Suppressor macrophage treated with lipopolysaccharide for 4 hours (primary cell): ENCODE measurements at regions not wholly inside any gene's neighbourhood (a gene's known extent, or its start where the extent isn't known, plus 50 kb on each side); places are given as distances from the start of the nearest gene placed in this dataset.

Experiments used
- DNase-seq: peaks from one replicate; pipeline ENCODE4 v3.0.0-alpha.2; 2020

- no peak for DNase-seq
These were observed 107.4 kb upstream of the ADGRF1 start for GRCh38 chr6:47149554-47149953.

DNA sequence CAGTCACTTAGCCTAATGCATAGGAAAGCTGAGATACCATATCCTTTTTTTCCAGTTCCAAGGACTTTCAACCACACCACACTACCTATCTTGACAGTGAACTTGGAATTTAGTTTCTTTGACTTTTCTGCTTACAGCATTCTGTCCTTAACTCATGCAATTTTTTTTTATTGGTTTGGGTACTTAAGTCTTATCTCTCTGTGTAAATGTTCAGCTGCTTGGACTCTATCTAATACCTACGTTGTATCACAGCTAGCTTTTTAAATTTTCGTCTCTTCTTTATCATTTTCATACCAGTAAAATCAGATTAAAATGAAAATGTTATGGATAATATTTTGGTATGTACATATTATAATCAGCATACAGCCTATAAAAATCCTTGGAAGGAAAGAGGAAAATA, 106.9 kb upstream of the ADGRF1 start:
- DNase-seq: no peak

DNA sequence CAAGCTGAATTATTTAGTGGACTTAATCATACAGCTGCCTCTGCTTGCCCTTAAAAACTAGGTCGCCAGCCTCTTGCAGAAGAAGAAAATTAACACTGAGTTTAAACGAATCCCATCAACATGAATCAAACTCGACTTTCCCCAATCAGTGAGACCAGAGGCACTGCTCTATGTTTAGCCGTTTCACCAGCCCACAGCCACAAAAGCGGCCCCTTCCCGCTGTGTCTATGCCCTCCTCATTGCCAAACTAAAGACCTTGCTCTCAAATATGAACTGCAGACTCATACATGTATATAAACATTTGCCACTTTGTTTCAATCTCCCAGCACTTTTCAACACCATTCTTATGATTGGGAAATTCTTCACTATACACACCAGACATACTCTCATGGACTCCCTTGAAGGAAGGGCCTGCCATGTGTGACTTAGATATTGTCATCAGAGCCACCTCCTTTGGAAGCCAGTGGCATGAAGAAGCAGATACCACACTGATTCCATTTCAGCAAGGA, 105.8 kb upstream of the ADGRF1 start:
- no peak for DNase-seq

DNA sequence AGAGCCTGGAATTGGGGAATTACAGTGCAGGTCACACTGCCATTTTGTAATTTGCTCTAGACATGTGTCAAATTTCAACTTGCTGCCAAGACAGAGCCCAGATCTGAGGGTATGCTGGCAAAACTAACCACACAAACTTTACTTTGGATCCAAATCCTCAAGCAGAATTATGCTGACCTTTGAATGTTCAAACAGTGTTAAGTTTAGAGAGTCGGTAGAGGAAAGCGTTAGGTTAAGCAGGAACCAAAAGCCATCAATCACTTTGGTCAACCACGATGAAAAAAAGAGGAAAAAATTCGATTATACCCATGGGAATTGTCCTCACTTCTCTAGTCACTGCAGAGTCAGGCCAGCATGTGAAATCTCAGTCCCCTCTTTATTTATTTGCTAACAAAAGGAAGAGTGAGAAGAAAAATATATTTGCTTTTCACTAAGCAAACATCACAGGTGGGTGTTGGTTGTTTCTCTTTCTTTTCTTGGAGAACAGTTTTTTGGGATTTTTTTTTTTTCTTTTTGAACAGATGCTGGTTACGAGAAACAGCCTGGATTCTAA, 105.1 kb upstream of the ADGRF1 start:
- DNase-seq: no peak

DNA sequence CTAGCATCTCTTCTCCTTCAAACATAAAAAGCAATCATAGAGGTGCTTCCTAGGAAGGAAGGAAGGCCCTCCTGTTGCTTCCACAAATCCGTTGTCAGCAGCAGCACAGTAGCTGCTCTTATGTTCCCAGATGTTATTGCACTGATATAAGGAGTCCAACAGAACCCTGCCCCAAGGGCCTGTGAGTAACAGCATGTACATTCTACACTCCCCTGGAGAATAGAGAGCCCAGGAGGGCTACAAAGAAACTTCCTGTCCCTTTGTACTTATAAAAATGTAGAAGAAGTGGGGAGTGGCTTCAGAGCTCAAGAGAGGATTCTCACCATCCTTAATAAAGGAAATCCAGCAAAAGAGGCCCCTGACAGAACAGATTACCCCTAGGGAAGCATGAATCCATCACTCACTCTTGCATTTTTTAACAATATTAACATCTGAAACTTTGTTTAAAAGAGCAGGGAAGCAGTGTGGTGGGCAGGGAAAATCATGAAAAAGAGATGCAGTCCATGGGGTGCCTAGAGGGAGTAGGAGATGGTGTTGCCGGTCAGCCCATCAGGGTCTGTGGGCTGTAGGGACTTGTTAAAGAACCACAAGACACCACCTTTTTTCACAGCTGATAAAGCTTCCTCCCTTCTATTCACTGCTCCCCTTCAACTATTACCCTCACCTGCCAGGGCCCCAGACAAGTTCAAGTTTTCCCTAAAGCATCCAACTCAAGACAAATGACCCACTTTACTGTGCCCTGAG, 104.5 kb upstream of the ADGRF1 start:
- no peak for DNase-seq

DNA sequence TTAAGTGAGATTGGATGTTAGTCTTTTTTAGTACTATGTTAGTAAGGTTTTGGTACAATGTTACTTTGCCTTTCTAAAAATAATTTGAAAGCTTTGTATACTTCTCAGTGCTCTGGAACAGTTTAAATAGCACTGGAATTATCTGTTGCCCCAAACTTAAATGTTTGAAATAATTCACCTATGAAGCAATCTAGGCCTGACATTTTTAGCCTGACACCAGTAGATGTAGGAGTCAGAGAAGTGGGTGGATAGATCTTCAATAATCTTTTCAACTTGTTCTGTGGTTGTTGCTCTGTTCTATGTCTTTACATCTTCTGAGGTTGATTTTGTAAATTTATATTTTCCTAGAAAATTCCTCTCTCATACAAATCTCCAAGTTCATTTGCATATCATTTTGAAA, 103.1 kb upstream of the ADGRF1 start:
- DNase-seq: peak; percentile 39

DNA sequence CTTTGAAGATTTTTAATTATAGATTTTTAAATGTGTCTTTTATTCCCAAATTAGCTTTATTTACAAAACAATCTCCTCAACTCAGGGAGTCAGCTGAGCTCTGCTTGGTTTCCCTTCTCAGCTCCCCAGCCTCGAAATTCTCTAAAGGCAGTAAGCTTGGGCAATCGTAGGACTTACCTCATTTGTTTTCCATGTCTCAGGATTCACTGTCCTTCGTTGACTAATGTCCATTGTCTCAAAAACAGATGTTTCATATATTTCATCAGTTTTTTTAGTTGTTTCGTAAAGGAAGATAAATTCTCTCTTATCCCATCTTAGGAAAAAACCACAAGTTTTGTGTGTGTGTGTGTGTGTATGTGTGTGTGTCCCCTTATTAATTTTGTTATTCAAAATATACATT, 102.2 kb upstream of the ADGRF1 start:
- DNase-seq: peak; percentile 85

DNA sequence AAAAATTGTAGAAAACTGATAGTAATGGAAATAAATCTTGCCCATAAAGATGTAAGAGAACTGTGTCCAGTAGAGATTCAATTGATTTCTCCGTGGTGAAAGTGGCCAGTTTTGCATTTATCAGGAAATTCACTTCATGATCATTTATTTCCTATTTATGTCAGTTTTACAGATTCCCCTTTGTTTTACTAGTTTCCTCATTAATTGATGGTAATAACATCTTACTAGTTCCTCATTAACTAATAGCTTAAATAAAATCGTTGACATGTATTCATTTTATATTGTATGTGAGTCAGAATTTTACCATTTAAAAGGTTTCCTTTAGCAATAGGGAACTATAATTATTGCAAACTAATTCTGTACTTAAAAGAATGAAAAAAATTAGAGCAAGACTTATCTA, 99.8 kb upstream of the ADGRF1 start:
- no peak for DNase-seq

GRCh38 chr6:47141171-47141570, 99.0 kb upstream of the ADGRF1 start:
- DNase-seq: no peak

DNA sequence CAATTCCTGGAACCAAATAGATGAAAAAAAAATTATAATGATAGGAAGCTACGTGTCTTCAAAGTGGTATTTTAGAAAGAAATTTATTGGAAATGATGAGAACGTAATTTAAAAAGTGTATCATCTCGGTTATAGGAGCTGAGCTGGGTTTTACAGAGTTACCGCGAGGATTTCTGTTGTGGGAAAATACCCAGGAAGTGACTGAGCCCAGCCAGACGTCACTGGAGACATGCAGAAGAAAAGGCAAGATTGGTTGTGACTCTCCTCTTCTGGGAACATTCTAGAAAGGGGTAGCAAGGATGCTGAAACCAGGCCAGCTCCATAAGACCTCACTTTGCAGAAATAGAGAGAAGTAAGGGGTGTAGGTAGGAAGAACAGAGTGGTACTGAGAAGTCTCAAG, 95.9 kb upstream of the ADGRF1 start:
- DNase-seq: peak; percentile 79

GRCh38 chr6:47137073-47137472, 94.9 kb upstream of the ADGRF1 start:
- no peak for DNase-seq

- DNase-seq: peak; percentile 31
These were observed 93.6 kb upstream of the ADGRF1 start for GRCh38 chr6:47135772-47136171.

- peak; percentile 60 for DNase-seq
These were observed 92.5 kb upstream of the ADGRF1 start for GRCh38 chr6:47134476-47135189.

DNA sequence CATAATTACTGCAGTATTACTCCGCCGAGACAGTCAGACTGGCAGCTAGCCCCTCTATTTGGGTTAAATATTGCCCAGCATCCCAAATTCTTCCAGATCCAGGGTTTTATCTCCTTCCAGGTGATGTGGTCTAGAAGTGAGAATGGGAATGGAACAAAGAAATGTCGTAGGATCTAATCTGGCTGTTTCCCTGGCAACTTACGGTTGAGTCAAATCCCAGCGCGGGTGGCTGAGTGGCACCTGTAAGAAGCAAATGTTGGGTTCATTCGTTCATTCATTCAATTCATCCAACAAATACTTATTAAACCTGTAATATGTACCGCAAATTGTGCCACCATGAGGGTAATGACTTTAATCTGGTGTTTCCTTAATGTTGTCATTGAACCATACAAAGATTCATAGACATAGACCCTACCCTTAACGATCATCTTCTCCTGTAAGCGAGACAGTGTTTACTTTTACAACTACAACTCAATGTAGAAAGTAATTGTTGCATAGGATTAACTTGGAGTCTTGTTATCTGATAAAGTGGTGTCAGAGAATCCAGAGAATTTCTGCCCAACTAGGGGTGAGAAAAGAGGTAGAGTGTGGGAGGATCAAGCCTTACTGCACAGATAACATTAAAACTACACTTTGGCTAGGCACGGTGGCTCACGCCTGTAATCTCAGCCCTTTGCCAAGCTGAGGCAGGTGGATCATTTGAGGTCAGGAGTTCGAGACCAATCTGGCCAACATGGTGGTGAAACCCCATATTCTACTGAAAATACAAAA, 91.3 kb upstream of the ADGRF1 start:
- DNase-seq: no peak

DNA sequence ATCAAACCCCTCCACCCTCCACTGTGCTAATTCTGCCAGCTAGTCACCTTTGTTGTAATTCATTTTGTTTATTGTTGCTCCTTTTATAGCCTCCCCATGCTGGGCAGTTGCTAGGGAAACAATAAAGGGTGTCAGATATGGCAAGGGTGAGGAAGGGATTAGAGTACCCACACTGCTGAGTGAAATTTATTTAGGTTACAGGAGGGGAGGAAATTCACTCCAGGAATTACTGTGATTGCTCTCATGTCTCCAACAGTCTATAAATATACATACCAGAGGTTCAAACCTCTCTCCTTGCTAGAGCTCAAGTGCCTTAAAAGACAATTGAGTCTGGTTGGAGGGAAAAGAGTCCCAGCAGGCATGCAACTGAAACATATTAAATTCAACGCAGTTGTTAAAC, 90.6 kb upstream of the ADGRF1 start:
- no peak for DNase-seq

DNA sequence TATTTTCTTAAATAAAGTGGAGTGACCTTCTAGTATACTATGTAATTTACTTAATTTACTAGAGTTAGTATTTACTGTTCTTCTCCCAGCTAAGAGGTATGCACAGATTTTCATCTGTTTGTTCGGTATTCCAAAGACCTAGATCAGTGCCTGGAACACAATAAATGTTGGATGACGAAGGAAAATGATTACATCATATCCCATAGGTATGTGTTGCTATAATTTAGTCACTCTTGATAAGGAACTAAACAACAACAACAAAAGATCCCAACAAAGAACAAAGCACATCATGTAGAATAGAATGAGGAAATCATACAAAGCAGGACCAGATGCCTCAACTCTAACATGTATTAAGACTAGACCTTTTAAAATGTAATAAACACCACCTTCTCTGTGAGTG, 89.6 kb upstream of the ADGRF1 start:
- no peak for DNase-seq

DNA sequence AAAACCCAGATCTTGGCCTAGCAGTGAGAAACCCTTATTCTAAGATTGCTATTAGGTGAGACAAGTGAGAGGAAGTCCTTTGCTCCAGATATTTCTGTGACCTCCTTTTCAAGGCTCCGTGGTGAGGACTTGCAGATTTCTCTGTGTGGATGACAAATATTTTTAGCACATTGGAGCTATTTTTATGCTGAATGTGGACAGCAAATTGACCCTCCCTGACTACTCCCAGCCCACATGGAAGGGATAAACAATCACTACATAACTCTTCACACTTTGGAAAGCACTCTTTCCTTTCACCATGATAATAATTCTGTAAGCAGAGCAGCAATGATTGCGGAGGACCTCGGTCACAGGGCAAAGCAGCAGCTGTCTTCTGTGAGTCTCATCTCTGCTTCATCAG, 88.0 kb upstream of the ADGRF1 start:
- DNase-seq: no peak

DNA sequence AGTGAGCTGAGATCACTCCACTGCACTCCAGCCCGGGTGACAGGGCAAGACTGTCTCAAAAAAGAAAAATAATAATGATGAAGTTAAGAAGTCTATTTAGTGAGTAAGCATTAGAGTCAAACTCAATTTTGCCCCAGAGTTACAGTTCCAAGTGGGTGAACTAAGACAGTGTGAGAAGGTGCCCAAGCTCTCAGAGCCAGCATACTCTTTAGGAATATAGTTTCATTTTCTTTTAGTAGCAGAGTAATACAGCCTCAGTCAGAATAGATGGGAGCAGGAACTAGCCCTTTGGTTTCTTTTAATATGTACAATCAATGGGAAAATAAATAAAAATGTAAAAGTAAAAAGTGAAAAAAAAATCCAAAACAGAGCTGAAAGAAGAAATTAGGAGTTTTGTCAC, 87.0 kb upstream of the ADGRF1 start:
- peak; percentile 40 for DNase-seq

GRCh38 chr6:47126647-47127391, 84.7 kb upstream of the ADGRF1 start:
- DNase-seq: no peak

DNA sequence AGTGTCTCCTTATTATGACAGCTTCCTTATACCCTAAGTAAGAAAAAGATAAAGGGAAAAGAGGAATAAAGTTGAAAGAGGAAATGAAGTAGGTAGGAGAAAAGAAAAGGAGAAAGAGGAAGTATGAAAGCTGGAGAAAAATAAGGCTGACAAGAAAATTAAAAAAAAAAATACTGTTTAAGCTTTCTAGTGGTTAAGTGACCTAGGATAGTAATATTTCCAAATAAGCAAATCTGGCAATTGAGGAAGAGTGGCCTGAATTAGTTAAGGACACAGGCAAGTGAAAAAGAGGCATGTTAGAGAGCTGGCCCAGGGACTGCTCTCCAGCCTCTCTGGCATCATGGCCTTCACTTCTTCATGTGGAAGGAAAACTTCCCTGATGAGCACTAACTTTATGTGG, 76.5 kb upstream of the ADGRF1 start:
- DNase-seq: no peak

- no peak for DNase-seq
These were observed 75.2 kb upstream of the ADGRF1 start for GRCh38 chr6:47117314-47117713.

DNA sequence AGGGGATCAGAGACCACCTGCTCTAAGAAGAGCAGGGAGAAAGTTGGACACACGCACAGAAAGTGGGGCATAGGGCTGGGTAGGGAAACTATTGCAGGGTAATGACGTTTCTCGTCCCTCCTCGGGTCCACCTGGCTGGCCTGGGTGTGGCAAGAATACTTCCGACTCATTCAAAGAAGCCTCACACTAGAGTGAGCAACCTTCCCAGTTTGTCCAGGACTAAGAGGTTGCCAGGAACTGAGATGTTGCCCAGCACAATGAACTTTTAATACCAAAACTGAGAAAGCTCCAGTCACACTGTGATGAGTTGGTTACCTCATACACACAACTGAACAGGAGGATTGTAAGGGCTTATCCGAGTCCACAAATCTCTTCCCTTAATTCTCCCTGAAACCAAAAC, 74.5 kb upstream of the ADGRF1 start:
- no peak for DNase-seq

DNA sequence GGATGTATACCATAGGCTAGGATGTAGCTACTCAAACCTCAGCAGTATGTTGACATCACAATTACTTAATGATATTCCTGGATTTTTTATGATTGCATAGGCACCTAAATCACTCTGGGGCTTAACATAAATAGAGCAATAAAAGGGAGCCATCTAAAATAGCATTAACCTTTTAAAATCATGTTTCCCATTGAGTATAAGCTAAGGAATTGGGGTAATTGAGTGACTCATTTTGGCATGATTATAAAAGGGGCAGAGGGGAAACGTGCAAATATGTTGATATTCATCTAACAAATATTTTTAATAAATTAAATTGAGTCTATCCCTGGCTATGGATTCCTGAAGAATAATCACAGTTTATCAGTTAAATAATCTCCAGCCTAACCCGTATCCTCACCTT, 74.0 kb upstream of the ADGRF1 start:
- DNase-seq: no peak
